GM18873 (cell line): ENCODE measurements at regions not wholly inside any gene's neighbourhood (a gene's known extent, or its start where the extent isn't known, plus 50 kb on each side); places are given as distances from the start of the nearest gene placed in this dataset.

Experiments used
- ATAC-seq: cut with Tn5 transposase; IDR thresholded peaks from one replicate; pipeline ENCODE4 v1.9.1; 2021; ENCODE audit warnings: mild to moderate bottlenecking, moderate library complexity, moderate number of reproducible peaks; ENCODE audit not compliant: unreplicated experiment, low FRiP score

GRCh38 chr6:76472858-76473257 lies 400.4 kb upstream of the IMPG1 start:
- no peak for ATAC-seq

GRCh38 chr6:76466286-76466685 lies 393.8 kb upstream of the IMPG1 start:
- ATAC-seq = no peak

DNA sequence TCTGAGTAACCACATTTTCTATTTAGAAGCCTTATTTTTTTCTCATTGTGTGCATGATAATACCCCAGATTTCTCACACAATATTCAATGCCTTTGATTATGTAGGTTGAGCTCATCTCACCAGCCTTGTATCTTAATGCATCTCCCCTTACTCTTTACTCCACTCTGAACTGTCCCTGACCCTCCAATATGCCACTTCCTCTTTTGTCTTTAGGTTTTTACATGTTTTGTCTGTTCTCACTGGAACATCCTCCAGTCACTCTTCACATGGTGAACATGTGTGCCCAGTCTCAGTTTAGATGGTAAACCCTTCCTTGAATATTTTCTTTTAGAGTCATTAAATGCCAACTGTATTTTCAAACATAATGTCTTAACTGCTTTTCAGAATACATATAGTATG lies 392.9 kb upstream of the IMPG1 start:
- no peak for ATAC-seq

- ATAC-seq = no peak
These were observed 380.8 kb upstream of the IMPG1 start for GRCh38 chr6:76453270-76453669.

DNA sequence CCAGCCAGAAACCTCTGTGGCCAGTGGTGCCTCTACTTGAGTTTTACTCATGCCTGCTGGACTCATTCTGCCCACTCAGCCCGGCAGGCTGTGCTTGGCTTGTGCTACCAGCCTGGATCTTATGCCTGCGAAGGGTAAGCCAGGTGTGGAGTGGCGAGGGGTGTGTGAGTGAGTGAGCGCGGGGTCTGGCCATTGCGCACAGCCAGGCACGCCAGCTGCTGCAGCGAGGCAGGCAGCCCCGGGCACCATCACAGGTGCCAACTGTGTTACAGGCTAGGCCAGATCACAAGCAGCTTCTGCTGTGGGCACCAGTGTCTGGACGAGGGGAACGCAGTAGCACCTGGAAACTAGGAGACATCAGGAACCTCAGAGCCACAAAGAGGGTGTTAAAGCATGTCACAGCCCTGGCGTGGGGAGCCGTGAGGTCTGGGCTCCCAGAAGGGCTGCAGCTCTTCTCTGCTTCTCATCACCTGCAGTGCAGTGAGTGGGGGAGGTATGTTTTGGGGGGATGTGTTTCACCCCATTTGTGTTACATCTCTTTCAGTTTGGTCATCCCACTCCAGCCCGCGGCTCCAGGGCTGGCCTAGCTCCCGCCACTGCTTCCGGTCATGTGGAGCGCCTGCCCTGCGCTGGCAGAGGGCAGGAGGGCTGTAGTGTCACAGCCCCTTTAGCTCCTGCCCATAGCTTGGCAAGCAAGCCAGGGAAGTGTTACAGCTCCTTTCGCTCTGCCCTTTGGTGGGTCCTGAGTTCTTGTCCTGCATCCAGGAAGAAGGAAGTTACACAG lies 379.7 kb upstream of the IMPG1 start:
- ATAC-seq = no peak

- no peak for ATAC-seq
These were observed 375.6 kb upstream of the IMPG1 start for GRCh38 chr6:76448109-76448508.

- ATAC-seq = no peak
These were observed 369.4 kb upstream of the IMPG1 start for GRCh38 chr6:76441875-76442274.

GRCh38 chr6:76439811-76440210 lies 367.3 kb upstream of the IMPG1 start:
- ATAC-seq = no peak

GRCh38 chr6:76438768-76439167 lies 366.3 kb upstream of the IMPG1 start:
- no peak for ATAC-seq

GRCh38 chr6:76435174-76435573 lies 362.7 kb upstream of the IMPG1 start:
- ATAC-seq = no peak

- no peak for ATAC-seq
These were observed 350.2 kb upstream of the IMPG1 start for GRCh38 chr6:76422511-76423213.

- ATAC-seq = no peak
These were observed 347.6 kb upstream of the IMPG1 start for GRCh38 chr6:76420094-76420493.

- ATAC-seq = no peak
These were observed 346.2 kb upstream of the IMPG1 start for GRCh38 chr6:76418560-76419223.

- ATAC-seq = no peak
These were observed 344.6 kb upstream of the IMPG1 start for GRCh38 chr6:76416821-76417605.

GRCh38 chr6:76403064-76403463 lies 330.6 kb upstream of the IMPG1 start:
- no peak for ATAC-seq

- no peak for ATAC-seq
These were observed 325.5 kb upstream of the IMPG1 start for GRCh38 chr6:76397966-76398365.

DNA sequence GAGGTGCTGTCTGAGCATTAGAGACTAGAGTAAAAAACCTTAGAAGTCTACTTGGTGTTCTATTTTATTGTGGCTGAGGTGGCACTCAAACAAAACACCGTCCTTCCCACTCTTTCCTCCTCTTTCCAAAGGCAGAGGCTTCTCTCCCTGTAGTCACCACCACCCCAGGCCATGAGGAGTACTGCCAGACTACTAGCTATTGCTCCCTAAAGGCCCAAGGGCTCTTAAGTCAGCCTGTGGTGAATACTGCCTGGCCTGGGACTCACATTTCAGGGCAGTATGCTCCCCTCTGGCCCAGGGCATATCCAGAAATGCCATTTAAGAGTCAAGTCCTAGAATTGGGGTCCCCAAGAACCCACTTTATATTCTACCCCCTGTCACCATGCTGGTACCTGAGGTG lies 309.7 kb upstream of the IMPG1 start:
- no peak for ATAC-seq

DNA sequence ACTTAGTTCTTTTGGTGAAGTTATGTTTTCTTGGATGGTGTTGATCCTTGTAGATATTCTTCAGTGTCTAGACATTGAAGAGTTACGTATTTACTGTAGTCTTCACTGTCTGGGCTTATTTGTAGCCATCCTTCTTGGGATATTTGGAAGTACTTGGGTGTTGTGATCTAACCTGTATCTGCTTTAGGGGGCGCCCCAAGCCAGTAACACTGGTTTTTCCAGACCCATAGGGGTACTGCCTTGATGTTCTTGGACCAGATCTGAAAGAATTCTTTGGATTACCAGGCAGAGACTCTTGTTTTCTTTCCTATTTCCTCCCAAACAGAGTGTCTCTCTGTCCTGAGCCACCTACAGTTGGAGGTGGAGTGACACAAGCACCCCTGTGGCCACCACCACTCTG lies 309.1 kb upstream of the IMPG1 start:
- no peak for ATAC-seq

- ATAC-seq = no peak
These were observed 278.8 kb upstream of the IMPG1 start for GRCh38 chr6:76351275-76351674.

GRCh38 chr6:76347539-76347938 lies 275.1 kb upstream of the IMPG1 start:
- ATAC-seq = no peak
